PFSK-1 (cell line): ENCODE measurements at regions not wholly inside any gene's neighbourhood (a gene's known extent, or its start where the extent isn't known, plus 50 kb on each side); places are given as distances from the start of the nearest gene placed in this dataset.

ENCODE experiments used
- FOXP2 ChIP-seq: optimal IDR thresholded peaks from 2 replicates; pipeline ENCODE3; 2011; ENCODE audit warnings: borderline replicate concordance, control low read depth, inconsistent platforms; ENCODE audit not compliant: insufficient read depth; ENCODE audit errors: extremely low read length, extremely low read depth
- POLR2AphosphoS5 ChIP-seq: IDR thresholded peaks from 2 replicates; pipeline ENCODE4 v1.6.1; 2012; ENCODE audit warnings: low read depth, mild to moderate bottlenecking, control low read depth, low read length, moderate library complexity
- SIN3A ChIP-seq: IDR thresholded peaks from 2 replicates; pipeline ENCODE4 v1.6.1; 2012; ENCODE audit warnings: mild to moderate bottlenecking, low read length, moderate library complexity, borderline replicate concordance; ENCODE audit not compliant: insufficient read depth
- TAF1 ChIP-seq: IDR thresholded peaks from 2 replicates; pipeline ENCODE4 v1.6.1; 2012; ENCODE audit warnings: low read length, control low read depth, borderline replicate concordance; ENCODE audit not compliant: insufficient read depth
- TF ChIP-seq, protein P1 (sequence below), 2 experiments: IDR thresholded peaks; 2 replicates each; pipeline versions ENCODE4 v1.6.1 to v1.8.0; 2011 to 2012; ENCODE audit warnings: low read depth in 2 of 2, low read length in 2 of 2, control low read depth in 1 of 2, inconsistent platforms in 1 of 2, mild to moderate bottlenecking in 1 of 2, moderate library complexity in 1 of 2; ENCODE audit not compliant: insufficient read depth in 1 of 2

DNA sequence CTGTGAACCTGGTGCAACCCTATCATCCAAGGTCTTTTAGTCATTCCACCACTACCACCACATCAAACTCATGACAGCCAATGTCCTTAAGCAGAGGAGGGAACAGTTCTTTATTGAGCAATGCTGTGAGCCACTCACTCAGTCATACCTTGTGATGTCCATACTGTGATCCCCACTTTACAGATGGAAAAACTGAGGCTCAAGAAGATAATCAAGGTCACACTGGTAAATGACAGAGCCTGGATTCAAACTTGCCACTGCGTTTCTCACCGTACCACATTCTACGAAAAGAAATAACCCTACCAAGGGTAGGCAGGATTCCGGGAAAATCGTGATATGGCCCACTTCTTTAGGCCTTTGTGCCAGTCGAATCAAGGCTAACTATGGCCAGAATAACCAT is 172.6 kb downstream of the CCT6B start:
- TF ChIP-seq TAF1 (no peak), SIN3A (no peak), POLR2AphosphoS5 (no peak), FOXP2 (no peak)
- TF ChIP-seq, protein P1, sequence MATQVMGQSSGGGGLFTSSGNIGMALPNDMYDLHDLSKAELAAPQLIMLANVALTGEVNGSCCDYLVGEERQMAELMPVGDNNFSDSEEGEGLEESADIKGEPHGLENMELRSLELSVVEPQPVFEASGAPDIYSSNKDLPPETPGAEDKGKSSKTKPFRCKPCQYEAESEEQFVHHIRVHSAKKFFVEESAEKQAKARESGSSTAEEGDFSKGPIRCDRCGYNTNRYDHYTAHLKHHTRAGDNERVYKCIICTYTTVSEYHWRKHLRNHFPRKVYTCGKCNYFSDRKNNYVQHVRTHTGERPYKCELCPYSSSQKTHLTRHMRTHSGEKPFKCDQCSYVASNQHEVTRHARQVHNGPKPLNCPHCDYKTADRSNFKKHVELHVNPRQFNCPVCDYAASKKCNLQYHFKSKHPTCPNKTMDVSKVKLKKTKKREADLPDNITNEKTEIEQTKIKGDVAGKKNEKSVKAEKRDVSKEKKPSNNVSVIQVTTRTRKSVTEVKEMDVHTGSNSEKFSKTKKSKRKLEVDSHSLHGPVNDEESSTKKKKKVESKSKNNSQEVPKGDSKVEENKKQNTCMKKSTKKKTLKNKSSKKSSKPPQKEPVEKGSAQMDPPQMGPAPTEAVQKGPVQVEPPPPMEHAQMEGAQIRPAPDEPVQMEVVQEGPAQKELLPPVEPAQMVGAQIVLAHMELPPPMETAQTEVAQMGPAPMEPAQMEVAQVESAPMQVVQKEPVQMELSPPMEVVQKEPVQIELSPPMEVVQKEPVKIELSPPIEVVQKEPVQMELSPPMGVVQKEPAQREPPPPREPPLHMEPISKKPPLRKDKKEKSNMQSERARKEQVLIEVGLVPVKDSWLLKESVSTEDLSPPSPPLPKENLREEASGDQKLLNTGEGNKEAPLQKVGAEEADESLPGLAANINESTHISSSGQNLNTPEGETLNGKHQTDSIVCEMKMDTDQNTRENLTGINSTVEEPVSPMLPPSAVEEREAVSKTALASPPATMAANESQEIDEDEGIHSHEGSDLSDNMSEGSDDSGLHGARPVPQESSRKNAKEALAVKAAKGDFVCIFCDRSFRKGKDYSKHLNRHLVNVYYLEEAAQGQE (IDR thresholded peaks at IDR 0.05; ENCODE audit: insufficient read depth in 1 of 2, low read depth in 2 of 2, low read length in 2 of 2) = no peak

DNA sequence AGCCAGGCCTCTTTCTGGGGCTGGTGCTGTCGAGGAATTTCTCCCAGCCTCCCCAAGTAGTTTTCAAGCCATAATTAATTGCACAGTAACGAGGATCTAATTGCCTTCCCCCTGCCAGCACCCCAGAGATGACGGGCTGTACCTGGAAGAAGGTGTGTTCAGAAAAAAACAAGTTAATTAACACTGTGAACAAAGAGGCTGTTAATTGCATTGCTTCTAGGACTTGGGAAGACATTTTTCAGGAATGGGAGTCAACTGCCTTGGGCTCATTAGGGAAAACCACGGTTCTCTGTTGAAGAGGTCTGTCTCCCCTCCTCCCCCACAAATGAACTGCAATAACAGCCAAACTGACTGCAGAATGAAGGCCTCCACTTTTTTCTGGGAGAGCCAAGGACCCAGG is 176.7 kb downstream of the CCT6B start:
- TF ChIP-seq SIN3A = no peak
- TF ChIP-seq, protein P1 (IDR thresholded peaks at IDR 0.05; ENCODE audit: insufficient read depth in 1 of 2, low read depth in 2 of 2, low read length in 2 of 2) = no peak
- TF ChIP-seq TAF1 = no peak
- no peak for TF ChIP-seq FOXP2
- TF ChIP-seq POLR2AphosphoS5 = no peak

- TF ChIP-seq SIN3A = no peak
- TF ChIP-seq POLR2AphosphoS5 = no peak
- TF ChIP-seq, protein P1 (IDR thresholded peaks at IDR 0.05; ENCODE audit: insufficient read depth in 1 of 2, low read depth in 2 of 2, low read length in 2 of 2) = no peak
- TF ChIP-seq FOXP2 = no peak
- TF ChIP-seq TAF1 = no peak
Observed at GRCh38 chr17:34782271-34782670, 179.0 kb downstream of the CCT6B start.

DNA sequence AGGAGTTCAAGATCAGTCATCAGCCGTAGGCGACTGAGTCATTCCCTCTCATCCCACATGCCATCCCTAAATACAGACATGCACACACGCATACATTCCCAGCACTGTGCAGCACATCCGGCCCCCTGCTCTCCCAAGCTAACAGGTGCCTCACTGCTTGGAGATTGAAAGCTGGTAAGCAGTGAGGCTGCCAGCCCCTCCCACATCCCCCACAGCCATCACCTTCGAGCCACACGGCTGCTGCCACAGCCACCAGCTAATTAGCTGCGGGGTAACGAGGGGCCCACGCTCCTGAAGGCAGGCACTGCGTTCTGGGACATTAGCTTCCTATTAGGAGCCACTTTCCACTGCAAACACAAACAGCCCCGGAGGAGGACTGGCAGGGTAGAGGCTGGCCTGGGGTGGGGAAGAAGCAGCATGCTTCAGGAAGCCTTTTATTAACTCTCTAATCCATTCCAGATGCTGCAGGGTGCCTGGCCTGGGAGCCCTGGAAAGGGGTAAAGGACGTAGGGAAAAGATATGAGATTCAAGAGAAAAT is 179.6 kb downstream of the CCT6B start:
- TF ChIP-seq TAF1 (no peak), FOXP2 (peak; percentile 44), POLR2AphosphoS5 (no peak)
- TF ChIP-seq, protein P1 (IDR thresholded peaks at IDR 0.05; ENCODE audit: insufficient read depth in 1 of 2, low read depth in 2 of 2, low read length in 2 of 2) = no peak; a peak in 1 of 4 replicates

DNA sequence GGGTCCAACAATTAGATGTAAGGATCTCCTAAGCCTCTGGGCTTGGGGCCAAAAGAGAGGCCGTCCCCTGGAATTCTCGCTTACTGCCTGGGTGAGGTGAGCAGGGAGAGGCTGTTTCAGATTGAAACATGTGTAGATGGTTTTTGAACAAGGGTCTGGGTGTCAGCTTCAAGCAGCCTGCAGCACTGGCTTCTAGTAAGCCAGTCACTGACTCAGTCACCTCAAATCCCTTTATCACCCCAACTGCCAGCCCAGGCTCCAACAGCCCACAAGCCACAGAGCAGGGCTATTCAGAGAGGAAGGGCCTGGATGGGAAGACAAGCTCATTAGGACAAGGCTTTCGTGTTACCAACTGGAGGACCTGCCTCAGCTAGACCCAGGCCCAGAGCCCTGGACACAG is 180.2 kb downstream of the CCT6B start:
- TF ChIP-seq, protein P1 (IDR thresholded peaks at IDR 0.05; ENCODE audit: insufficient read depth in 1 of 2, low read depth in 2 of 2, low read length in 2 of 2) = no peak
- no peak for TF ChIP-seq SIN3A
- no peak for TF ChIP-seq FOXP2
